Right renal cortex interstitium (tissue), 3 donors: ENCODE measurements at regions not wholly inside any gene's neighbourhood (a gene's known extent, or its start where the extent isn't known, plus 50 kb on each side); places are given as distances from the start of the nearest gene placed in this dataset.

Source experiments
- DNase-seq, 3 donors: peaks; one replicate each; pipeline ENCODE4 v3.0.0-alpha.2; 2013; ENCODE audit warnings: low read depth in 3 of 3, low spot score in 2 of 3

DNA sequence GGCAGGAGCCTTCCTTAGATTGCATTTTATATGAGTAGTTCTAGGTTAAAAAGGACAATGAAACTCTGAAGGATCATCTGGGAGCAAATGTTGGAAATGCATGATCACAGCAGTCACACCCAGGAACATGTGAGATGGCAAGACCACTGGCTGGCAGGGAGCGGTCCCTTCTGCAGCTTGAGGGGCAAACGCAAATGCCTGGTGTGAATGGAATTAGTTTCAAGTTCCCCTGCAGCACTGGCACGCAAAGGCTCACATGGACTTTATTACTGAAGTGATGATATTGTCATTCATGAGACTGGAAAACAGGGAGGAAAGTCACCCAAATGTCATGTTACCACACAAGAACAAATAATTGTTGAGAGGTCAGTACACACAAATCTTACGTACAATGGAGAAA, 223.3 kb downstream of the FBXO15 start:
- DNase-seq, result no peak

DNA sequence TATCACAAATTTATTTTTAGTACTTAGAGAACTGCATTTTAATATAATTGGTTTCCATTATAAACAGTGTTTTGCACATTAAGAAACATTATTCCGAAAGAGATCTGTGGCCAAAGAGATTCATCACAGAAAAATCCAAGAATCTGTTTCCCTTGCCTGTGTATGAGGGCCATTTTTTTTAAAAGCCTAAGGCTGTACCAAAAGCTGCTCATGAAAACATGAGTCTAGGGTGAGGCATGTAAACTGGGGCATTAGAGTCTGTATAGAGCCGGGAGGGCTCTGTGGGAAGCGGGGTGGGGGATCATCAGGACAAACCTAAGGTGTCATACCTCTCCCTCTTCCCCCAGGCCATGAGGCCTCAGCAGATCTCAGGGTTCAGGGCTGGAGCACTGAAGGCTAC, 223.8 kb downstream of the FBXO15 start:
- DNase-seq, result no peak

DNA sequence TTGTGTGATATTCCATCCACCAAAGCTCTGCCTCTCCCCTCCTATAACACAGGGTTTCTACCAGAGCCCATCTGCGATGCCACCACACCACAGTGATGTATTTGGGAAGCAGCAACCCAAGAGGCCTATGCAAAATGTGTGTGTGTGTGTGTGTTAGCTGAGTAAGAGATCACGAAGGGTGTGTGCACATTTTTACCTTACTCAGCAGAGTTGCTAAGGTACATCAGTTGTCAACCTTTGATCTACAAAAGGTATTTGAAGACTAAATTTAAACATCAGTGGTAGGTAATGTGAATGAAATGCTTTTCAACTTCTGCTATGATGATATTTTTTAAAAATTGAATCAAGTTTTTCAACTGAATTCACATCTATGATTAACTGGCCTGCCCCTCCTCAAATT, 227.6 kb downstream of the FBXO15 start:
- no peak for DNase-seq

DNA sequence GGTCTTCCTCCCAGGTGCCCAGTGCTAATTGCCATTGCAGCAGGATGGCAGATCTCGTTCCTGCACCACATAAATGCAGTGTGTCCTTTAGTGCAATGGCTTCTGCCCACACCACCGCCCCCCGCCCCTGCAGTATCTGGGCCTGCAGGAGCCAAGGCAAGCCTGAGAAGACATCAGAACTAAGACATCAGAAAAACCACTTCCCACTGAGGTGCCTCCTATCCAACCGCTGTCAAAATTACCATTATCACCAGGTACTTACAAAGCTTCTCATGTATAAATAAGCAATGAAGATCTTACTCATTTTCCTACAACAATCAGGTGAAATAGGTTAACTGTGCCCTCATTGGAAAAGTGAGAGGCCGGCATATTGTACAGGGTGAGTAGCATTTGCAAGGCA, 228.8 kb downstream of the FBXO15 start:
- no peak for DNase-seq

DNA sequence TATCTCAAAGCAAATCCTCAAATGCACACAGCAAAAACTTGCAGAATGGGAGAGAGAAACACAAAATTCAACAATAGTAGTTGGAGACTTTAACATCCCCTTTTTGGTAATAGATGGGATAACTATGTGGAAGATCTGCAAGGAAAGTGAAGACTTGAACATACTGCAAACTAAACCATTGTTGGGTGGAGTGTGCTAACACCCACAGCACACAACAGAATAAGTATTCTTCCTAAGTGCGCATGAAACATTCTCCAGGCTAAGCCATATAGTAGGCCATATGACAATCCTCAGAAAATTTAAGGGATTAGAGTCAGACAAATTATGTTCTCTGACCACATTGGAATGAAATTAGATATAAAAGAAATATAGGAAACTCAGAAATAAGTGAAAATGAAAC, 230.6 kb downstream of the FBXO15 start:
- no peak for DNase-seq

DNA sequence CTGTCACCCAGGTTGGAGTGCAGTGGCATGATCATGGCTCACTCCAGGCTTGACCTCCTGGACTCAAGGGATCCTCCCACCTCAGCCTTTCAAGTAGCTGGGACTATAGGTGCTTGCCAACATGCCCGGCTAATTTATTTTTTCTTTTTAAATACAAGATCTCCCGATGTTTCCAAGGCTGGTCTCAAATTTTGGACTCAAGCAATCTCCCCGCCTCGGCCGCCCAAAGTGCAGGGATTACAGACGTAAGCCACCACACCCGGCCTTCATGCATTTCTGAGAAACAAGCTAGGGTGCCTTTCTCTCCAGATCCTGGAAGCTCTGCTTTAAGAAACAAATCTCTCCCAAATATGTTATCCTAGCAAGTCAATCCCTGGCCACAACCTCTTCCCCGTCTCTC, 234.1 kb downstream of the FBXO15 start:
- no peak for DNase-seq

DNA sequence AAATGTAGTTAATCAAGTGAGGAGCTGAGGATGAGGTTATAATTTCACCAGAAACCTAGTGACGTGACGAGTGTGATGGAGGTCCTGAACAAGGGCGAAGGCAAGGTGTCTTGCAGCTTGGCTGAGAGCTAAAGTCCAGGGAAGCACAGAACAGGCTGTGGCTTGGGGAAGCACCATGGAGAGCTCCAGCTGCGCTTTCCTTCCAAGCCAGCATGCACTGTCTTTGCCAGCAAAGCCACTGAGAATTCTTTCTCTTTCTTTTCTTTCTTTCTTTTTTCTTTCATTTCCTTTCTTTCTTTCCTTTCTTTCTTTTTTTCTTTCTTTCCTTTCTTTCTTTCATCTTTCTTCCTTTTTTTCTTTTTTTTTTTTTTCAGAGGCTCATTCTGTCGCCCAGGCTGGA, 239.3 kb downstream of the FBXO15 start:
- DNase-seq, result peak in 1 of 3 donors; percentile 16

DNA sequence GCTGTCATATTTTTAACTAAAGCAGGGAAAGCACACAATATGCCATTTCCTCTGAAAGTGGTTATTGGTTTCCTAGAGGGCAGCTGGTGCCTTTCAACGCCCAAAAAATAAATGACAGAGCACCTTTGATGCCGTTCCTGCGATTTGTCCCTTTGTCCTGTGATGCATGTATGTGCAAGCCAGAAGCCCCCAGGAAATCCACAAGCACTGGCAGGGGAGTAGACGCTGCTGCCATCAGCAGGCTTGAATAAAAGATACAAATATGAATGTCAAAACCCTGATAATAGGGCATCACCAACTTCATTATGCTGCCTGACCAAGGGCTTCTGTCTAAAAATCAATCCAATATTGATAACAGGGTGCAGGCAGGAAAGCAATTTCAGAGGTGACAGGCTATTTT, 246.1 kb downstream of the FBXO15 start:
- no peak for DNase-seq

DNA sequence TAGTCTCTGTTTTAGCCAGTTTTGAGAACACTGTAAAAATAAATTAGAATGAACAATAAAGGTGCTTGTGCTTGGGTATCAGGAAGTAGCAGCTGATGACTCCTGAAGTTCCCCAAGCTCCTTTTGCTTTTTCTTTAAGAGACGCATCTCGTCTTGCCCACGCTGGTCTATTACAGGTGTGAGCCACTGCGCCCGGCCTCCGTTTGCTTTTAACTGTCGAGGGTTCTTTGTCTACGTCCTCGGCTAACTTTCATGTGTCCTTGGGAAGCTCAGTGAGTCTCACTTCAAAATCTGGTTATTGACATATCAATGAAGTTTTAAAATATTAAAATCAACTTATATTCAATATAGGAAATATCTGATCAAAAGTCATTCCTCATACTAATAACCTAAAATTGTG, 246.5 kb downstream of the FBXO15 start:
- DNase-seq, result no peak

DNA sequence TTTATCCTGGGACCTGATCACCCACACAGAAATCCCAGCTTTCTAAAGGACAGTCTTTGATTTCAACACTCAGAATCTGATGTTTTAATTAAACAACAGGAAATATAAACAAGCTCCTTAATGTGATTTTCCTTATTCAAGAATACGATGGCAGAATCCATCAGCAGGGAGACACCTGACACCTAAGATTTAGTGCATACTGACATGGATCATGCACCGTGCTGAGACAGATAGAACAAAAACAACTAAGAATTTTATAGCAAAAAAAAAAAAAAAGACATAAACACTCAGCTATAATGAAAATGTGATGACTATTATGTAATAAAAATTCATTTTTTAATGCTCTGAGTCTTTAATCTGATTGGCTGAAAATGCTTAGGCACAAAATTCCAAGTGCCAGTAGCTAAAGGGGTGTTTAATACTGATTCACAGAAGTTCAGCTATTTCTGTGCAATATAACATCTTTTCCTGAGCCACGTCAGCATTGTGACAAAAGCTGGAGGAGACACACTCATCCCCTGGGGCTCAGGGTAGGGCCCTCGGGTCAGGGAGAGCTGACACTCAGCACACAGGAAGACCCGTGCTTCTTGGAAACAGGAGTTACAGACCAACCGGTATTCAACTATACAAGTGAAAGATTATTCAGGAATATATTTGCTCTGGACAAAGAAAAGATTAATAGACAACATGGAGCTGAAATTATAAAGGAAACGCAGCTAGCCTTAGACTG, 247.4 kb downstream of the FBXO15 start:
- no peak for DNase-seq

DNA sequence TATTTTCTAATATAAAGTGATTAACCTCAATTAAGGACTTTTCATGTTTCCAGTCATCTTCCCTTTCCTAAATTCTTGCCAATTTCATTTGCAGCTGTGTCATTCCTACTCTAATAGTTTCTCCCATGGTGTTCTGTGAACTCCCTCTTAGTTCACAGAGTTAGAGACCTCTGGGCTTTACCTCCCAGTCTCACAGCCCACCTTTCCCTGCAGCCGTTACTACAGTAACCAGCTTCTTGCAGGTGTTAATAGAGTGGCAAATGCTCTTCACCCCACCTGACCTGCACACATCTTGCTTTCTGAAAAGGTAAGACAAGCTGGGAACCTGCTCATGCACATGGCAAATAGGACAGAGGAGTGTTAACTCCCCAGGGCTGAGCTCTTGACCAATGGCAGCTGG, 250.1 kb downstream of the FBXO15 start:
- no peak for DNase-seq

DNA sequence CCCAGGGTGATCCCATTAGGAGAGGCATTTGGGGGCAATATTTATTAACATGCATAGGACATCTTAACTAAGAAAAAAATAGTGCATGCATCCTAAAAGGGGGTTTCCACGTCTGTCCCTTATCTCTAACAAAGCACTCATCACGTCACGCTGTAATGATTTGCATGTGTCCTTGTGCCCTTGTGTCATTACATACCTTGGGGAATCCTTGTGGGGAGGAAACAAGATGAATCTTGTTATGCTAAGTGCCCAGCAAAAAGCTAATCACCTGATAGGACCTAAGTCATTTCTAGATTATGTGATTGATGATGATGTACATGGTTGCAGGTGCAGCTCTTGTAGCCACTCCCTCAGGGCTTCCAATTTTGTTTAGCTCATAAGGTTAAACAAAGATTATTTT, 250.9 kb downstream of the FBXO15 start:
- DNase-seq, result no peak

DNA sequence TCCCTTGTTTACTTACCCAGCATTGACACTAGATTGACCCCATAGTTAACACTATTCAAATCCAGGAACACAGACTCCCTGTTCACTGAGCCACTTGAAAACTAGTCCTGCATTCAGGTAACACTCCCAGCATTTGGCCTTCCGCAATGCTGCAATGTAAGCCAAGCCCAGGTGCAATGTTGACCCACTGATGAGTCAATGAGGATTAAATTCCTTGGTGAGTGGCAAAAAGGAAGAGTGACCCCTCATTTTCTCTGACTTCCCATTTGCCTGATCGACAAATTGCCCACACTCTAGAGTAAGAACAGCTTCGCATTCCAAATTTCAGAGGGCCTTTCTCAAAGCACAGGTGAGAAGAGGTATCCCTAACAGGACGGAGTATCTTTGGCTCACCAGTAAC, 251.9 kb downstream of the FBXO15 start:
- no peak for DNase-seq

DNA sequence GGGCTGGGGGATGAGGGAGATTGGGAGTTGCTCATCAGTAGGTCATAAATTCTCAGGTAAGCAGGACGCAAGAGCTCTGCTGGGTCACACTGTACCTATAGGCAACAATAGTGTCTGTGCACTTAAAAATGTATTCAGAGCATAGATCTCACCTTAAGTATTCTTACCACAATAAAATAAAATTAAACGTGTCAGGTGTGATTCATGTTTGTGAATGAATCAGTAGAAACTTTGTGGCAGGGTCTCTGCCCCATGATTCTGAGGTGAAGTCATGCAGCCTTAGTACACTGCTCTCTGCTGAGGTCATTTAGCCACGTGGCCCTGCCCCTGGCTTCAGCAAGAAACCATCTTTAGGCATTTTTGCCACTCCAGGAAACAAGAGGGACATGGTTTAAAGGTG, 253.8 kb downstream of the FBXO15 start:
- DNase-seq, result no peak

DNA sequence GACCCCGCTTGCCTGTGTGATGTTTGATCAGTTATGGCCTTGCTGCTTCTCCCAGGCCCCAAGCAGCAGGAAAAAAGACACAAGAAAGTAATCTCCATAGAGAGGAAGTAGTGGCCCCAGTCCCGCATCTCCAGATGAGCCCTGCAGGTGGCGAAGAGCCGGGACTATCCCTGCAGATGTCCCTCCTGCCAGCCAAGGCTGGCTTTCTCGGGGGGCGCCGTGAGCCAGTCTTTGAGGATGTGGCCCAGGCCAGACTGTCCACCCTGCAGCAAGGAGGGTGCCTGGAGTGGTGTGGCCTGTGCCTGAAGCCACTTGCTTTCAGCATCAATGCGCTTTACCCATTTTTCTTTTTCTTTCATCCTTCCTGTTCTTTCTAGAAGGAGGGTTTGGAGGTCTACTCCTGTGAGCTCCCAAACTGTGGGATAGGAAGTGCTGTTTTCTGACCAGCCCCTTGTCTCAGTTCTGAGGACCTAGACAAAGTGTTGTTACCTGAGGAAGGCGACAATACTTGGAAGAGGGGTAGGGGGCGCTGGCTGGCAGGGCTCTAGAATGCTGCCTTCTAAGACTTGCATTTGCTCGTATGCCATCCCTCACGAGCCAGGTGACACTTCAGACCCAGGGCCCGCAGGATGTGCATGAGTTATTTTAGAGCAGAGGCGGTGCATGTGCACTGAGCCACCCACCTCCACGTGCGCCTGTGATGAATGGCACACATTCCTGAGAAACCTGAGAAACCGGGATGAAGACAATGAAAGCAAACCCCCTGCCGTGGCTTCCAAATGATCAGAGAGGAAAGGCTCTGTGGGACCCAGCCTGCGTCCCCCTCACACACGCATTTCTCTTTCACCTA, 255.8 kb downstream of the FBXO15 start:
- DNase-seq, result peak in 2 of 3 donors; percentile 27 to 49

DNA sequence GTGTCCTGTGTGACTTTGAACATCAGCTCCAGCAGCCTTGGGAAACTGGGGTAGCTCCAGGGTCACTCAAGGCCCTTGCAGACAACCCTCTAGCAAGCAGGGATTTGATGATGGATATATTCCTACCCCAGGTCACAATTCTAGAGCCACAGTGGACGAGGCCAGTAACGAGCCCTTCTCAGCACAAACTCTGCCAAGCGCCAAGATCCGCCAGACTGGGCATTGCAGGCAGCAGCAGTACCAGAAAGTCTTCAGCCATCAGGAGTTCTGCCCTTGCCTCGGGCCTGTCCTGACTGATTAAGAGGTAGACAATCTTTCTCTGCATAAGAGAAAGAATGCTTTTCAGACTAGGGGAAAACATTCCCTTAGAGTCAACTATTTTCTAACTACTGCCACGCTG, 259.1 kb downstream of the FBXO15 start:
- no peak for DNase-seq

DNA sequence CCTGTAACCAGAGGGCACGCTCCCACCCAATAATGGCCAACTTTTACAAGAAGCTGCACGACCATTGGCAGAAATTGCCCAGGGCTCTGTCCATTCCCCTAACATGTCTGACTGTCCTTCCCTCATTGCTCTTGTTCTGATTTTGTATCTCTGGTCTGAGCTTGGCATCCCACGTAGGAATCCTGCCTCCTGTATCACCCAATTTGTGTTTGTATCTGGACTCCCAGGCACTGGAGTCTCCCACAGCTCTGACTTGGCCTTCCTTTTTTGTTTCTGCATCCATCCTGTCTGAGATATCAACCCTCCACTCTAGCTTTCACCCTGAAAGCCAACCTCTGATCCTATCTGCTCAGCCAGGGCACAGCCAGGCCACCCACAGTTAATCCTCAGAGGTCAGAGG, 259.8 kb downstream of the FBXO15 start:
- no peak for DNase-seq

DNA sequence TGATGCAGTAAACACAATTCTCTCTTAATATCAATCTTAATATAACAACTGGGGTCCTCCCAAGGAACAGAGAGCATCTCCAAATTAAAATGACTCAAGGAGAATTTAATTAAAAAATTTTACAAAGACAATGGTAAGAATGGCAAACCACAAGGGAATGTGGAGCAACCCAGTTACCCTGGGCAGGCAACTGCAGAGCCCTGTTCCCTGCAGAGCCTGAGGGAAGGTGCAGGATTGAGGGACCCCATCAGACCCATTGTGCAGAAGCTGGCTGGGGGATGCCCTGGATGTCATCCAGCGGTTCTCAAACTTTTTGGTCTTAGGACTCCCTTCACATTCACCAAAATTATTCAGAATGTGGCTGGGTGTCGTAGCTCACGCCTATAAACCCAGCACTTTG, 262.8 kb downstream of the FBXO15 start:
- DNase-seq, result no peak

DNA sequence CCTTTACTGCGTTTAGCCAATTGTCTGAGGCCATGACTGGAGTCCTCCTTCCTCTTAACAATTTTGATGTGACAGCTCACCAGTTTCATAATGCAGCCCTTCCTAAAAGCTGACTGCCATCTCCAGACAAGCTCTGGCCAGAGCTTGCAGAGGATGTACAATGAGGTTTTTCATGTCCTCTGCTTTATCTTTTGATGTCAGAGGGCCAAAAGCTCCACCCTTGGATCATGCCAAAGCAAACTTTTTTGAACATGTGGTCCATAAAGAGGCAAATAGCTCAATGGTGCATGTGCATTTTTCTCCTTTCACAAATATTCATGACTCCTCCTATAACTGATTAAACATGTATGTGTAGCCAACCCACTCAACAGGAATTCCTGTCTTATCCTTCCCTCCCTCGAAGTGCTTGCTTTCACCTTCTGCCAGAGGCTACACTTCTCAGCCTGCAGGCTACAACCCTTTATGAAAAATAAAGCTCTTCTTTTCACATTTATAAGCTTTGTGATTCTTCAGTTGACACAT, 266.2 kb downstream of the FBXO15 start:
- DNase-seq, result no peak

DNA sequence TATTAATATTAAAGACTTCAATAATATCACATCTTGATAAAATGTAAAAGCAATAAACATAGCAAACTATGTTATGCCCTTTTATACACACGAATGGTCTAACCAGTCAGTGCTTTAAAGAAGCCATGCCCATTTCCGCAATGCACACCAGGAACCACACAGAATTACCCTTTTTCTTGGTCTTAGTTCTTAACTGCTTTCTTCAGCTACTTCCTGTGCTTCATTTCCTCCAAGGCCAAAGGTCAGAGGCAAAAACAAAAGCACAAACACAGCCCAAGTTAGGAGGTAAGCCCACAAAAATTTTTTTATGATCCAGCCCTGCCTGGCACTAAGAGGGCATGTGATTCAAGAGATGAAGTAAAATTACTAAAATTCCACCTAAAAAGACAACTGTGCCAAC, 267.2 kb downstream of the FBXO15 start:
- DNase-seq, result no peak

DNA sequence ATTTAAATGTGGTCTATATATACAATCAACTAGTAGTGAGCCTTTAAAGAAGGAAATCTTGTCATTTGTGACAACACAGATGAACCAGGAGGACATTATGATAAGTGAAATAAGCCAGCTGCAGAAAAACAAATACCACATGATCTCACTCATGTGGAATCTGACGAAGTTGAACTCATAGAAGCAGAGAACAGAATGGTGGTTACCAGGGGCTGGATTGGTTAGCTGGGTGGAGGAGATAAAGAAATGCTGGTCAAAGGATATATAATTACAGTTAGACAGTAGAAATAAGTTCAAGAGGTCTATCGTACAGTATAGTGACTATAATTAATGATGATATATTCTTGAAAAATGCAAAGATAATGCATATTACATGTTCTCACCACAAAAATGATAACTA, 267.9 kb downstream of the FBXO15 start:
- DNase-seq, result no peak

DNA sequence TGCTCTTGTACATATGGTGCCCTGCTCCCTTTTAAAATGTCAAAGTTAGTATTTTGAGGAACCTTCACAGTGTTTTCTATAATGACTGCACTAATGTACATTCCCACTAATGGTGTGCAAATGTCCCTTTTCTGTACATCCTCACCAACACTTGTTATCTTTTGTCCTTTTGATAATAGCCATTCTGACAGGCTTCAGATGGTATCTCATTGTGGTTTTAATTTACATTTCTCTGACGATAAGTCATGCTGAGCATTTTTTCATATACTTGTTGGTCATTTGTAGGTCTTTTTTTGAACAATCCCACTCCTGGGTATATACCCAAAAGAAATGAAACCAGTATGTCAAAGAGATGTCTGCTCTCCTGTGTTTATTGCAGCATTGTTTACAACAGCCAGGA, 268.3 kb downstream of the FBXO15 start:
- DNase-seq, result no peak
